Gastroesophageal sphincter (tissue), 3 donors: ENCODE measurements at regions not wholly inside any gene's neighbourhood (a gene's known extent, or its start where the extent isn't known, plus 50 kb on each side); places are given as distances from the start of the nearest gene placed in this dataset.
"Not testable (repeated sequence)": the region's sequence is repeated elsewhere in the genome, so short reads cannot be mapped to it uniquely, and the experiment has no call there.

Experiments
- CTCF ChIP-seq, 4 experiments: fragments of 200-600 bp in 2 of 4; fragments of 450-650 bp in 2 of 4; sonication (generic) in 1 of 4; IDR thresholded peaks; one replicate each; pipeline ENCODE4 v1.5.1; 2017 to 2019; ENCODE audit warnings: antibody characterized with exemption in 4 of 4, mild to moderate bottlenecking in 2 of 4, moderate library complexity in 2 of 4
- POLR2A ChIP-seq, 2 donors: fragments of 450-650 bp; IDR thresholded peaks; one replicate each; pipeline ENCODE4 v1.6.1; 2017; ENCODE audit warnings: antibody characterized with exemption in 2 of 2, mild to moderate bottlenecking in 2 of 2, moderate library complexity in 1 of 2

- peak in 2 of 4 experiments; percentile 27 to 38 for TF ChIP-seq CTCF (IDR thresholded peaks at IDR 0.05)
- not testable (repeated sequence) for TF ChIP-seq POLR2A (IDR thresholded peaks at IDR 0.05)
Measured at GRCh38 chr20:30348932-30349331, 908.5 kb upstream of the DEFB115 start.
